RWPE2 (cell line): ENCODE measurements at regions not wholly inside any gene's neighbourhood (a gene's known extent, or its start where the extent isn't known, plus 50 kb on each side); places are given as distances from the start of the nearest gene placed in this dataset.
"Not testable (repeated sequence)": the region's sequence is repeated elsewhere in the genome, so short reads cannot be mapped to it uniquely, and the experiment has no call there.

Experiments used
- ATAC-seq: fragments of 200-7000 bp; cut with Tn5 transposase; 3 replicates; pipeline ENCODE4 v1.9.1; 2021; ENCODE audit warnings: low read depth
- DNase-seq: peaks from one replicate; pipeline ENCODE4 v3.0.0-alpha.2; 2020; ENCODE audit warnings: low spot score
- H3K27ac ChIP-seq: fragments of 450-650 bp; 2 replicates; pipeline ENCODE4 v1.5.1; 2017; ENCODE audit warnings: mild to moderate bottlenecking; ENCODE audit not compliant: poor library complexity, severe bottlenecking
- H3K27me3 ChIP-seq: fragments of 250-450 bp; sonication (Bioruptor Pico); 2 replicates; pipeline ENCODE4 v1.5.1; 2021; ENCODE audit warnings: mild to moderate bottlenecking, moderate library complexity; ENCODE audit not compliant: insufficient read depth, poor library complexity, severe bottlenecking
- H3K36me3 ChIP-seq: fragments of 250-450 bp; sonication (Bioruptor Pico); 2 replicates; pipeline ENCODE4 v1.5.1; 2020; ENCODE audit warnings: low read depth, mild to moderate bottlenecking, moderate library complexity
- H3K4me1 ChIP-seq: fragments of 250-450 bp; sonication (Bioruptor Pico); 2 replicates; pipeline ENCODE4 v1.5.1; 2021; ENCODE audit warnings: mild to moderate bottlenecking, moderate library complexity; ENCODE audit not compliant: insufficient read depth, poor library complexity, severe bottlenecking
- H3K4me3 ChIP-seq: fragments of 250-450 bp; sonication (Bioruptor Pico); 2 replicates; pipeline ENCODE4 v1.5.1; 2021; ENCODE audit warnings: mild to moderate bottlenecking, moderate library complexity; ENCODE audit not compliant: severe bottlenecking
- H3K9me3 ChIP-seq: fragments of 250-450 bp; sonication (Bioruptor Pico); 2 replicates; pipeline ENCODE4 v1.5.1; 2021; ENCODE audit warnings: mild to moderate bottlenecking, moderate library complexity; ENCODE audit not compliant: severe bottlenecking
- CTCF ChIP-seq: fragments of 450-650 bp; IDR thresholded peaks from one replicate; pipeline ENCODE4 v1.5.1; 2017; ENCODE audit warnings: mild to moderate bottlenecking, moderate library complexity; ENCODE audit not compliant: poor library complexity, severe bottlenecking

- DNase-seq (no peak), ATAC-seq (no peak)
- Histone ChIP-seq H3K4me3 (no peak overlapping the region), H3K4me1 (peaks cover 5% of the 10 kb centered on the region), H3K36me3 (no peaks in the 10 kb centered on the region), H3K27ac (no peak overlapping the region), H3K9me3 (no peaks in the 10 kb centered on the region), H3K27me3 (no peaks in the 10 kb centered on the region)
- TF ChIP-seq CTCF, result no peak
These were observed 349.5 kb downstream of the C12orf75 start for GRCh38 chr12:105679982-105680381.

DNA sequence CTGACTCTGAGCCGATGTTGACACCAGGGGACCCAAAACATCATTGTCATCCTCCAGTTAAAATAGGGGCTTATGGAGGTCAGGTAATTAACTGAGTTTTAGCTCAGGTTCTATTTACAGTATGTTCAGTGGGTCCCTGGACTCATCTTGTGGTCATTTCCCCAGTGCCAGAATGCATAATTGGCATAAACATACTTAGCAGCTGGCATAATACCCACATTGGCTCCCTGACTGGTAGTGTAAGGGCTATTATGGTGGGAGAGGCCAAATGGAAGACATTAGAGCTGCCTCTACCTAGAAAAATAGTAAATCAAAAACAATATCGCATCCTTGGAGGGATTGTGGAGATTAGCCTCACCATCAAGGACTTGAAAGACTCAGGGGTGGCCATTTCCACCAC lies 350.9 kb downstream of the C12orf75 start:
- ATAC-seq (no peak), DNase-seq (no peak)
- Histone ChIP-seq H3K4me3 (no peak overlapping the region), H3K36me3 (no peaks in the 10 kb centered on the region), H3K9me3 (no peaks in the 10 kb centered on the region), H3K4me1 (peaks cover 5% of the 10 kb centered on the region), H3K27me3 (no peaks in the 10 kb centered on the region), H3K27ac (no peak overlapping the region)
- TF ChIP-seq CTCF, result no peak

DNA sequence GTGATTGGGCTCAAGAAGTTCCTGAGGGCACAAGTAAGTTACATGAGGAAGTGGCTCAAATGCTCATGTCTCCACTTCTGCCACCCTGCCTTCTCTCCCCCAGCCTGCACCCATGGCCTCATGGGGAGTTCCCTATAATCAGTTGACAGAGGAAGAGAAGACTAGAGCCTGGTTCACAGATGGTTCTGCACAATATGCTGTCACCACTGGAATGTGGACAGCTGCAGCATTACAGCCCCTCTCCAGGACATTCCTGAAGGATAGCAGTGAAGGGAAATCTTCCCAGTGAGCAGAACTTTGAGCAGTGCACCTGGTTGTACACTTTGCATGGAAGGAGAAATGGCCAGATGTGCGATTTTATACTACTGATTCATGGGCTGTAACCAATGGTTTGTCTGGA lies 352.3 kb downstream of the C12orf75 start:
- not testable (repeated sequence) for H3K27ac ChIP-seq, H3K27me3 ChIP-seq, ATAC-seq, H3K4me1 ChIP-seq, DNase-seq, H3K4me3 ChIP-seq, H3K9me3 ChIP-seq, H3K36me3 ChIP-seq

DNA sequence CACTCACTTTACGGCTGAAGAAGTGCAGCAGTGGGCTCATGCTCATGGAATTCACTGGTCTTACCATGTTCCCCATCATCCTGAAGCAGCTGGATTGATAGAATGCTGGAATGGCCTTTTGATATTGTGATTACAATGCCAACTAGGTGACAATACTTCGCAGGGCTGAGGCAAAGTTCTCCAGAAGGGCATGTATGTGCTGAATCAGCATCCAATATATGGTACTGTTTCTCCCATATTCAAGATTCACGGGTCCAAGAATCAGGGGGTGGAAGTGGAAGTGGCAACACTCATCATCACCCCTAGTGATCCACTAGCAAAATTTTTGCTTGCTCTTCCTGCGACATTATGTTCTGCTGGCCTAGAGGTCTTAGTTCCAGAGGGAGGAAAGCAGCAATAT lies 353.3 kb downstream of the C12orf75 start:
- ATAC-seq, result not testable (repeated sequence)

DNA sequence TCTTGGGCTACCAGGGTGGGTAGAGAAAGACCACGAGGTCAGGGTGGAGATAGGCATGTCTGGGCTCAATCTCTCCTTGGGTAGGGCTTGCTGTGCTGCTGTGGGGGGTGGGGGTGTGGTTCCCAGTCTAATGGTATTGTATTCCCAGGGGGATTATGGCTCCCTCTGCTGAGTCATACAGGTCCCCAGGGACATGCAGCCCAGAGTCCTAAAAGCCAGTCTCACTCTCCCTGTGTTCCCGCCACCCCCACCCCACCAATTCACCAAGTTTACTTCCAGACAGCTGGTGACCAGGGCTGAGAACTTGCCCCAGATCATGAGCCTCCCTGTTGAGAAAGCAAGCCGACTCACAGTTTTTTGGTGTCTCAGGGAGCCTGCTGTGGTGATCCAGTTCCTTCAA lies 367.6 kb downstream of the C12orf75 start:
- no peak for TF ChIP-seq CTCF
- Histone ChIP-seq H3K4me1 (no peaks in the 10 kb centered on the region), H3K27ac (no peak overlapping the region), H3K9me3 (no peaks in the 10 kb centered on the region), H3K4me3 (no peak overlapping the region), H3K27me3 (no peaks in the 10 kb centered on the region), H3K36me3 (no peaks in the 10 kb centered on the region)
- DNase-seq, result no peak
- ATAC-seq, result no peak

More for the DNA sequence above, 353.3 kb downstream of the C12orf75 start:
- not testable (repeated sequence) for H3K27ac ChIP-seq, H3K4me3 ChIP-seq, H3K27me3 ChIP-seq, H3K9me3 ChIP-seq, DNase-seq, H3K4me1 ChIP-seq, H3K36me3 ChIP-seq

- Histone ChIP-seq H3K9me3 (no peaks in the 10 kb centered on the region), H3K4me1 (no peaks in the 10 kb centered on the region), H3K27ac (no peak overlapping the region), H3K36me3 (no peaks in the 10 kb centered on the region), H3K4me3 (no peak overlapping the region), H3K27me3 (no peaks in the 10 kb centered on the region)
- no peak for TF ChIP-seq CTCF
- DNase-seq (no peak), ATAC-seq (no peak)
These were observed 368.7 kb downstream of the C12orf75 start for GRCh38 chr12:105699209-105699608.
